Erythroblast (primary cell): ENCODE measurements at regions not wholly inside any gene's neighbourhood (a gene's known extent, or its start where the extent isn't known, plus 50 kb on each side); places are given as distances from the start of the nearest gene placed in this dataset.

Experiments used
- GATA1 ChIP-seq: IDR thresholded peaks from 2 replicates; pipeline ENCODE4 v1.6.1; 2011; ENCODE audit warnings: low read depth, mild to moderate bottlenecking, control low read depth, low read length, moderate library complexity
- POLR2A ChIP-seq: IDR thresholded peaks from 2 replicates; pipeline ENCODE4 v1.6.1; 2011; ENCODE audit warnings: mild to moderate bottlenecking, low read length

GRCh38 chr14:79986251-79986650 is 225.1 kb downstream of the DIO2 start:
- TF ChIP-seq POLR2A (no peak), GATA1 (no peak)
